GM12864 (cell line): ENCODE measurements at regions not wholly inside any gene's neighbourhood (a gene's known extent, or its start where the extent isn't known, plus 50 kb on each side); places are given as distances from the start of the nearest gene placed in this dataset.

Experiments
- DNase-seq: peaks from one replicate; pipeline ENCODE4 v3.0.0-alpha.2; 2011; ENCODE audit warnings: low read depth
- H3K4me3 ChIP-seq: 2 replicates; pipeline ENCODE4 v1.5.1; 2011; ENCODE audit warnings: mild to moderate bottlenecking, low read depth, low read length, control low read depth
- CTCF ChIP-seq: IDR thresholded peaks from 2 replicates; pipeline ENCODE4 v1.5.1; 2011; ENCODE audit warnings: low read depth, mild to moderate bottlenecking, moderate library complexity, low read length, control low read depth, inconsistent platforms; ENCODE audit errors: missing control alignments

GRCh38 chr14:30381861-30382480, 177.0 kb upstream of the G2E3 start:
- no peak for TF ChIP-seq CTCF
- no peak overlapping the region for H3K4me3 ChIP-seq
- no peak for DNase-seq

GRCh38 chr14:30385925-30386324, 173.0 kb upstream of the G2E3 start:
- no peak for TF ChIP-seq CTCF
- no peak for DNase-seq
- no peak overlapping the region for H3K4me3 ChIP-seq

- TF ChIP-seq CTCF: no peak
- no peak overlapping the region for H3K4me3 ChIP-seq
- DNase-seq: no peak
Measured at GRCh38 chr14:30387871-30388270, 171.1 kb upstream of the G2E3 start.

GRCh38 chr14:30389134-30389876, 169.7 kb upstream of the G2E3 start:
- TF ChIP-seq CTCF: no peak
- DNase-seq: no peak
- no peak overlapping the region for H3K4me3 ChIP-seq

- H3K4me3 ChIP-seq: no peak overlapping the region
- no peak for DNase-seq
- no peak for TF ChIP-seq CTCF
Measured at GRCh38 chr14:30389877-30390385, 169.0 kb upstream of the G2E3 start.

- TF ChIP-seq CTCF: no peak
Measured at GRCh38 chr14:30395065-30395464, 163.9 kb upstream of the G2E3 start.

More at GRCh38 chr14:30395065-30395464, 163.9 kb upstream of the G2E3 start:
- DNase-seq: no peak
- H3K4me3 ChIP-seq: no peak overlapping the region
